Raji (cell line): ENCODE measurements at regions not wholly inside any gene's neighbourhood (a gene's known extent, or its start where the extent isn't known, plus 50 kb on each side); places are given as distances from the start of the nearest gene placed in this dataset.

Source experiments
- POLR2A ChIP-seq: IDR thresholded peaks from 2 replicates; pipeline ENCODE4 v1.6.1; 2011; ENCODE audit warnings: low read depth, low read length, control low read depth; ENCODE audit not compliant: insufficient read depth

DNA sequence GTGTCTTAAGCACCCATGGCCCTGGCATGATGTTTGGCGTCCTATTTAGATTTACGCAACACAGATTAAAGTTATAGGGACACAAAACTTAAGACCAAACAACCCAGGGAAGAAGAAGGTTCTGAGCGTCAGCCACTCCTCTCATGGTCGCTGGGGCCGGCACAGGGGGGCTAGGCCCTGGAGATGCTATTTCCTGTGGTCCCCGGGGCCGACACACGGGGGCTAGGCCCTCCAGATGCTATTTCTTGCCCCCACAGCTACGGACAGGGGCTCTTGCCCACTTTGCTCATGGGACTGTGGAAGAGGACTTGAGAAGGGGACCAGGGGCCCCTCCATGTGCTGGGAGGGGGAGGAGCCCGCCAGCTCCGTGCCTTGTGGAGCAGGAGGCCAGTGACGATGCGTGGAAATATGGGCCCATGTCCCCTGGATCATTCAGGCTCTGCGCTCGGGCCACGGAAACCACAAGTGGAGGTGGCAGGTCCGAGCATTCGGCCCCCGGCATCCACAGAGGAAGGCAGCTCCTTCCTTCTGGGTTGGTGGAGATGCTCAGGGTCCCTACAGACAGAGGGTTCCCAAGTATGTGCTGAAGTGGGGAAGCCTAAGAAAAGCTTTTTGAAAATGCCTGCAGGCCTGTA lies 711.1 kb downstream of the BRD1 start:
- TF ChIP-seq POLR2A, result no peak

DNA sequence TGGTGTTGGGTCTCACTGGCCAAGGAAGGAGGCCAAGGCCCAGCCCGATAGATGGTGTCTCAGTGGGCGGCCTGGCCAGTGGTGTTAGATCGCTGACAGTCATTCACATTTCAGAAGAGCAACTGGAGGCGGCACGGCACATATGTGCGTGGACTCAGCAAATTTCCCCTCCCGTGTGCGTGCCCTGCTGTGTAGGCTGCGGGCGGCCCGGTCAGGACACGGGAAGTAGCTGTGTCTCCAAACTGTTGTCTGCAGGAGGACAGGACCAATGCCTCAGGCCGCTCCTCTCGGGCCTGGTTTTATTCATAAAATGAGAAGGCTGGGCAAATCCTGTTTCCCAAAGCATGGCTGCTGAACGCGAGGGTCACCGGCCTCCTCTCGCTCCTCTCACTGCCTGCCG lies 711.7 kb downstream of the BRD1 start:
- TF ChIP-seq POLR2A, result no peak

DNA sequence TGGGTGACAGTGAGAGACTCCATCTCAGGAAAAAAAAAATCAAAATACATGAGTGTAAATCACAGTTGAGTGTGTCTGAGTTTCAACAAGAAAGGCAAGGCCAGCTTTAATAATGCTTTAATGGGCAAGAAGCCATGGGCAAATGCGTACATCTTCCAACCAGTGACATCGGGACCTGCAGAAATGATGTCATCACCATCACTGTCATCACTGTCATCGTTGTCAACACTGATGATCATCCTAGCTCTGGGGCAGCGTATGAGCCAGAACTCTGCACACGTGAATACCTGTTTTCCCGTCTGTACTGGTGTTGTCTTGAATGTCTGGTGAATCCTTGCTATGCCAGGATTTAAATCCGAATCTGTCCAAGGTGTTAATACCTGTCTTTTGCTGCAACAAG lies 712.5 kb downstream of the BRD1 start:
- no peak for TF ChIP-seq POLR2A

DNA sequence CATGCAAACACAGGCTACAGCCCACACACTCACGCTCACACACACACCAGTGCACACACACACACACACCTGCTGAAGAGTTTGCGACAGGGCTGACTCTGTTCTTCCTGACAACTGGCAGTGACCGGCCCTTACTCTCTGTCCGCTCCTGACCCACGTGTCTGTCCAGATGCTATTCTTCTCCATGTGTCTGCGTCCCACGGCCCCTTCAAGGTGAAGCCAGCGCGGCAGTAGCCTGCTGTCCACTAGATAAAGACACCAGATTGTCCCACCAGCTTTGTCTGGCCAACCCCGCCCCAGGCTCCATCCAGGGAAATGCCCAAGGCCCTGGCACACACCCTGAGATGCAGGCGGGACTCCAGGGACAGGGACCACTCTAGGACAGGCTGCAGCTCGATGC lies 713.9 kb downstream of the BRD1 start:
- no peak for TF ChIP-seq POLR2A

DNA sequence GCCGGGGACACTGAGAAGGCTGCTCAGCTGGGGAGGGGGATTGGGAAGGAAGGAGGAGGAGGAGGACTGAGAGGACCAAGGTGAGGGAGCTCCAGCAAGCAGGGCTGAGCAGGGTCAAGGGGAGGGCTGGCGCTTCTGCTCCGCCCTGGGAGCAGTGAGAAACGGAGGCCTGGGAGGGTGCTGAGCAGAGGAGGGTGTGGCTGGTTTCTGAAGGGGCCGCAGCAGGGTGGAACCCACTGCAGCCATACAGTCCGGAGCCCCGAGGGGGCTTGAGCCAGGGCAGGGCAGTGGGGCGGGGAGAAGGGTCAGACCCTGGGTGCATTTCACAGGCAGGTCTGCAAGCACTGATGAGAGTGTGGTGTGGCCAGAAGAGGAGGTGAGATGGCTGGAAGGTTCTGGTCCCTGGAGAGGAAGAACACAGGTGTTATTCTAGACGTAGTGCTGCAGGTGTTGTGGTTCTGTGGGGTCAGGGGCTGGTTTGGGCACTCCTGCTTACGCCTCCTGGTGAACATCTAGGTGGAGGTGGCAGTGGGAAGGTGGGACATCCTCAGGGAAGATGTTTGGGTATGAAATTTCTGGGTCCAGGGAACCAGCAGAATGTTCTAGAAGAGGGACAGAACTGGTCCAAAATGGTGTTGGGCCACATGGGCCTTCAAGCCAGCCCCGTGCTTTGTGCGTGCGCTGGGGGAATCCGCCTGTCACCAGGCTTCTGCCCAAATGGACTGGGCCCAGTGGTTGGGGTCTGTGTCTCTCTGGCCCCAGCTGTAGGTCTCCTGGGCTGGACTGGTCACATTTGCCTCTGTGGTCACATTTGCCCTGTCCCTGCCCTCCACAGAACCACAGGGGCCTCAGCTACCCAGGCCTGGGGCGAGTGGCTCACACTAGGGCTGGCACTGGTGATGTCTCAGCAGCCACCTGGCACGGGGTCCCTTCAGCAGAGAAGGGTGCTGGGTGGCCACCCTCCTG lies 714.7 kb downstream of the BRD1 start:
- no peak for TF ChIP-seq POLR2A

DNA sequence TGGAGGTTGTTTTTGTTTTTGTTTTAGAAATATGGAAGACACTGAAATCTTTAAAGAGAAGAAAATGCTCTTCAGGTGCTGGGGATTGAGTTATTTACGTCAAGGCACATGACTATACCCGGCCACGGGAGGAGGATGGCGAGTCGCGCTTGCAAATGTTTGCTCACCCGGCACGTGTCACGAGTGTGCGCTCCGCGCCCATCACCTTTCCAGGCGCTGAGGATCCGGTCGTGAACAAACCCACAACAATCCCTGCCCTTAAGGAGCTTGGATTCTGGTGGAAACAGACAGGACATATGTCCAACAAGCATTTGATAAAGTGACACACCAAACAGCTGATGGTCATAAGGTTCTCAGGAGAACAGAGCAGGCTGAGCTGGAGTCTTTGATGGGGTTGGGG lies 715.5 kb downstream of the BRD1 start:
- no peak for TF ChIP-seq POLR2A

DNA sequence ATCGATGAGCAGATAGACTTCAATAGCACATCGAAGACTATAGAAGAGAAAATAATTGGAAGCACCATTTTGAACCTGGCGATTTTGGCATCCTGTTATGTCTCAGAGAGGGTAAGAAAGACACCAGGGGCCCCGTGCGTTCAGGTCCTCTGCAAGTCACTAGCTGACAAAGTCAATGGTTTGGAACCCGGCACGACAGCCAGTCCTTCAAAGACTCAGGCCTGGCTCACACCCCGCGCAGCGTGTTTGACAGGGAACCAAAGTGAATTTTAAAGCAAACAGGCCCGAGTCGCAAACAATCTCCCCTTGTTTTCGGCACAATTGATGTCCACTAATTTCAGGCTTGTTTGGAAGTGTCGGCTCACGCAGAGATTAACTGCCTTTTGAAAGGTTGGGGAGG lies 716.6 kb downstream of the BRD1 start:
- no peak for TF ChIP-seq POLR2A

DNA sequence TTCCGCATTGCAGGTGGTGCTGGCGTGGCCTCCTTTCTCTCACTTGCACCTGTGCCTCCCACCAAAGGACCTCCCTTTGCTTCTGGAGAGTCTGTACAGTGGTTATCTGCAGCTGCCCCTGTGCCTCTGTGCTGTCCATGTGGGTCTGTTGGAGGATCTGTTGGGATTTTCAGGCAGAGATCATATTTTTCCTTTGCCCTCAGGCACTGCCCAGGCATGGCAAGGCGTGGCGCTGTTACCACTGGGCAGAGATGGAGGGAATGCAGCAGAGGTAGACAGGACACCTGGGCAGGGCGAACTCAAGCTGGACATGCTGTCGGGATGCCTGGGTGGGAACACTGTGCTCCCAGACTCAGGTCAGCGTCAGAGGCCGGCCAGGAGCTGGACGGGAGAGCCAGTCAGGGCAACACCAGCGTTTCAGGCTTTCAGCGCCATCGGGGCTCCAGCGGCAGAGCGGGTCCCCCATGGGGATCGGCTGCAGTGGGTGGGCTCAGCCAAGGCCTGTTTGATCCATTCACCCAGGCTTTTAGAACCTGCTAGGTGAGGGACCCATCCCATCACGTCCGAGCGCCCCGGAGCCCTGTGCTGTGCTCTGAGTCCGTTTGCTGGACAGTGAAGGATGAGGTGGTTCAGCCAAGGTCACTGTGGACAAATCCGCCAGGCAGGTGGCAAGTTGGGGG lies 718.9 kb downstream of the BRD1 start:
- TF ChIP-seq POLR2A, result no peak

DNA sequence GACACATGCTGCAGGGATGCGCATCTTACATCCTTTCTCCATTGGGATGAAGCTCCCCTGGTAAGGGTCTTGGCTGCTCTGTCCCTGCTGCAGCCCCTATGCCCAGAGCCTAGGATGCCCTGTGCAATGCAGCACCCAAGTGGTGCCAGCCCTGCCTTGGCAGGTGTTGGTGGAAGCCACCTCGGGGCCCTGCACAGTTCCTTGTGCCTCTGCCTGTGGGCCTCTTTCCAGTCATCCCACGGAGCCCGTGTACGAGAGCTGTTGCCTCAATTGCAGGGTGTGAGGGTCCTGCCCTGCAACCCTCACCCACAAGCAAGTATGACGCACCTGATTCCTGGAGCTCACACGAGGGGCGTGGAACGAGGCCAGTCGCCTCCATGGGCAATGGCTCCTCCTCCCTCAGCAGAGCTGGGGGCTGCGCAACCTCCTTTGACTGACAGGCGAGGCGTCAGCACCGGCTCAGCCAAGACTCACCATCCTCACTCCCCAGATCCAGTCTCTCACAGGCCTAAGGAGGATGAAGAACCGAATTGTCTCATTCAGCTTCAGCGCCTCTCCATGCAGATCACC lies 719.6 kb downstream of the BRD1 start:
- TF ChIP-seq POLR2A, result no peak

DNA sequence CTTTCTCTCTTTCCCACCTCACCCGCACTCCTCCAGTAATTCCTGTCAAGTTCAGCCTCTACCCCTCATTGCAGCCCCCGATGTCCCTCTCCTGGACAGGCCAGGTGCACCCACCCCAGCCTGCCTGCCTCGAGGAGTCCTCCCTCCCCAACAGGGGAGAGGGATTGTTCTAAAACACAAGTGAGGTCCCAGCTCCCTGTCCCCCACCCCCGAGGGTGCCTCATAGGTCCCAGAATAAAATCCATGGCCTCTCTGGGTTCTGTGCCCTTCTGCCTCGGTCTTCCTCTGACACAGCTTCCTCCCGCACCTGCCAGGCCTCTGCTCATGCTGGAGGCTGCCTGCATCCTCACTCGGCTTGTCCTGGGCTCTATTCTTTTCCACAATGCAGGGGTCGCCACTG lies 720.1 kb downstream of the BRD1 start:
- TF ChIP-seq POLR2A, result no peak

DNA sequence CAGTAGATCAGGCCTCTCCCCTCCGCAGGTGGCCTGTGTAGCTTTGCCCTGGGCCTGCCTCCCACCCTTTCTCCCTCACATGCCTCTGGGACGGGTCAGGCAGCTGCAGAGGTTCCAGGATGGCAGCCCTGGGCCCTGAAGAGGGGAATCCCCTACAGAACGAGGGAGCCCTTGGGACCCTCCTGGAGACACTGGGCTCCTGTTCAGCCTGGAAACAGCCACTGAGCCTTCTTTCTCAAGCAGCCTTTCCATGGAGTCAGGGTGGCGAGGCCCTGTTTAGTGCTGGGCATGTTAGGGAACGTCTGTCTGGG lies 720.9 kb downstream of the BRD1 start:
- TF ChIP-seq POLR2A, result no peak

DNA sequence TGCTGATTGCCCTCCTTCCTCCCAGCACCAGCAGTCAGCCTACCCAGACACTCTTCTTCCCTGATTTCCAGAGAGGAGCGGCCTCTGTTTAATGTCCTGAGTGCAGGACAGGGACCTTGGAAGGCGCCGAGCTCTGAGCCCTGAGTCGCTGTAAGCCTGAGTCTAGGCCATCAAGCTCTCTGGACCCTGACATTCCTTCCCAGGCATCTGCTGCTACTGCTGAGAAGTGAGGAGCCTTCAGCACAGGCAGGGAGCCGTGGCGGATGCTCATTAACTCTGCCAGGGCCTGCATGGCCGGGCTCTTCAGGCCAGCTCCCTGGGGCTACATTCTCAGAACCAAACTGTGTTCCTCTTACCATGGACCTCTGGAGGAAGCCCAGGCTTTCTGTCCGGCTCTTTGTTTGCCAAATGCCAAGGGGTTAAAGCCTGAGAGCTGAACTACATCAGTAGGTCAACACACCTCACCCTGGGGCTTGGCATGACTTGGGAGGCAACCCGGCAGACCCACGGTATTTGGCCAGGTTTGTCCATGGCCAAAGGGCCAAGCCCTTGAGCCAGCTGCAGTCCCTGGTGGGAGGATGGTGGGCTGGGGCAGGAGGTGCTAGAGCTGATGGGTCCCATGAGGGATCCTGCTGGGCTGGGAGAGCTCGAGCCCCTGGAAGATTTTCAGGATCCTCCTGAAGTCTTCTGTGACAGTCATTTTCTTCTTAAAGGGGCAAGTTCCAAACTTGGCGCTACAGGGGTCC lies 721.4 kb downstream of the BRD1 start:
- TF ChIP-seq POLR2A, result no peak

DNA sequence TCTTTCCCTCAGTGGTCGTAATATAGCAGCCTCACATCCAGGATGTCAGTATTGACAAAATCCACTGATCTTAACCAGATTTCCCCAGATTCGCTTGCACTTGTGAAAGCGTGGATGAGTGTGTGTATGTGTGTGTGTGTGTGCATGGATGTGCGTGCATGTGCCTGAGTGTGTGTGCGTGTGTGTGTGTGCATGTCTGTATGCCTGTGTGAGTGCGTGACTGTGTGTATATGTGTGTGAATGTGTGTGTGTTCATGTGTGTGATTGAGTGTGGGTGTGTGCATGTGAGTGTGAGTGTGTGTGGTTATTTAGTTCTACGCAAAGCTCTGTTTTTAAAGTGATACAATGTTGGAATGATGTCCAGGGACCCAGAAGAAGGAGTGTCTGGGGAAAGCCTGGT lies 723.2 kb downstream of the BRD1 start:
- no peak for TF ChIP-seq POLR2A

DNA sequence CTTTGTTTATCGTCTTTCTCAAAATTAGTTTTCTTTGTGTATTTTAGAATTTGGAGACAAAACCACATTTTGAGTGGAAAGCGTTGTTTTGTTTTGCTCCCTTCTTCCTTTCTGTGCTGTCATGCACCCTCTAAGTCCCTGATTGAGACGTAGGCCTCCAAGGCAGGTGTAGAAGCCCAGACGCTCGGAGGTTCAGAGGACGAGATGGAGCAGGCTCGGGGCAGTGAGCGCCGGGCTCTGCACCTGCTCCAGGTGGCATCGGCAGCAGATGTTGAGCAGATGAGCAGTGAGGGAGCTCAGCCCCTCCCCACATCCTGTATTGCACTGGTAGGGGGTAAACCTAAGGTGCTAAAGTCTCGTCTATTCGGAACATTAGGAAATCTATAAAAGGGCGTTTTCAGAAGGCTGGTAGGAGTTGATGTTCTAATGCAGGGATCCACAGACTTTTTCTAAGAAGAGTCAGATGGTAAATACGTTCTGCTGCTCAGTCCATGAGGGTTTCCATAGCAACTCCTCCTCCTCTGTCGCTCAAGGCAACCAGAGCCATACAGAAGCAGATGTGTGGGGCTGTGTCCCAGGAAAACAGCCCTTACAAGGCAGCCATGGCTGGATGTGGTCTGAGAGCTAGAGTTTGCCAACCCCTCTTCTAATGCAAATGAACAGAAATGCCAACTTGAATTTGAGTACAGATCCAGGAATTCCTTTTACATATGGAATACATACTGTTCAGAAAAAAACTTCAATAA lies 724.2 kb downstream of the BRD1 start:
- TF ChIP-seq POLR2A, result no peak

DNA sequence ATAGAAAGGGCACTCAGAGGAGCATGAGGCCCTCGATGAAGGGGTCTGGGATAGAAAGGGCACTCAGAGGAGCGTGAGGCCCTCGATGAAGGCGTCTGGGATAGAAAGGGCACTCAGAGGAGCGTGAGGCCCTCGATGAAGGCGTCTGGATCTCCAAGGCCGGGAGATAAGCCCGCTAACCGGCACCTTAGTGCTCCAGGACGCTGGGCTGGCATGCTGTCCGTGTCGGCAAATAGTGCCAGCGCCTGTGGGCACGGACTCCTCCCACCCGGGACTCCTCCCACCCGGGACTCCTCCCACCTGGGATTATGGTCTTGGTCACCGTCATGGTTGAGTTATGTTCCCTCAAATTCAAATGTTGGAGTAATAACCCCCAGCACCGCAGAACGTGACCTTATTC lies 725.3 kb downstream of the BRD1 start:
- no peak for TF ChIP-seq POLR2A

DNA sequence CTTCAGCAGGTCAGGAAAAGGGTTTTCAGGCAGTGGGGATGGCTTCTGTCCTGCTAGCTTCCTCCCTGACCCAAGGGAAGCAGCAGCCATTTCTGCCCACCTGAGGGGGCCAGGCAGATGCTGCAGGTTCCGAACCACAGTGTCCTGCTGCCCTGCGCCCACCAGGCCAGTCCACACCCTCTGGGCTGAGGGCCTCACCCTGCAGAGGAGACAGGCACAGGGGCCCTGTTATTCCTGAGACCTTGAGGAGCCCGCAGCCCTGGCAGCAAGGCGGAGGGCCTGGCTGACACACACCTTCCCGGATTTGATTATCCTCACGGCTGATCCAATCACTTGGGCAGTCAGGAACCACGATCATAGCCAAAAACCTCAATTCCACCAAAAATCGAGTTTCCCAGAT lies 725.8 kb downstream of the BRD1 start:
- TF ChIP-seq POLR2A, result no peak
